NAMALWA (cell line): ENCODE measurements at regions not wholly inside any gene's neighbourhood (a gene's known extent, or its start where the extent isn't known, plus 50 kb on each side); places are given as distances from the start of the nearest gene placed in this dataset.
"Not testable (repeated sequence)": the region's sequence is repeated elsewhere in the genome, so short reads cannot be mapped to it uniquely, and the experiment has no call there.

Experiments used
- DNase-seq: peaks from one replicate; pipeline ENCODE4 v3.0.0-alpha.2; 2015; ENCODE audit warnings: low spot score

DNA sequence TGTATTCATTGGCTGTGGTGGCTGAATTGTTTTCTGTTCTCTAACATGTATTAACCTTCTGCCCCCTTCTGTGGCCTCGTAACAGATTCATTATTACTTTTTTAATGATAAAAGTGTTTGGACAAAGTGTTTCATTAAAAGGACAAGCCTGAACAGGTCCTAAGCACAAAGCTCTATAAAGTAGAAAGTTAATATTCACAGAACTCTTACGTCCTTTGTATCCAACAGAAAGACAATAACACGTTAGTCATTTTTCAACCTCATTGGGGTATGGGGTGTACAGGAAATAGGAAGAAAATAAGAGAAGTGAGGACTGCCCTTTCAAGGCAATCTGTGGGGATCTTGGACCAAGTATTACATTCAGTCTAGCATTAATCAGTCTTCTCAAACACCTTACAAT lies 105.5 kb upstream of the RGPD4 start:
- no peak for DNase-seq

GRCh38 chr2:107721586-107721985 lies 105.1 kb upstream of the RGPD4 start:
- DNase-seq, result no peak

GRCh38 chr2:107725824-107726223 lies 100.9 kb upstream of the RGPD4 start:
- not testable (repeated sequence) for DNase-seq

DNA sequence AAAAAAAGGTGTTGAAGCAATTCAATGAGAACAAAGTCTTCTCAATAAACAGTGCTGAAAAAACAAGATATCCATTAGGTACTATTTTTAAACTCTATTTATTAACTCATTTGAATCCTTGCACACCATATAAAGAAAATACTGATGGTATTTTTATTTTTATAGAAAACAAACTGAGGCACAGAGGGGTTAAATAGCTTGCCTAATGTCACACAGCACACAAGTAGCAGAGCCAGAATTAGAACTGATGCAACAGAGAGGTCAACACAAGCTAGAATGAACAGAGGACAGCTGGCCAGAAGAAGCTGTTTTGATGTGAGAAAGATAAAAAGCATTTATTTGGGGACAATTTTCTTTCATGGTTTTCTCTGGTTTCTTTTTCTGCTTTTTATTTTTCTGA lies 99.4 kb upstream of the RGPD4 start:
- DNase-seq, result no peak

DNA sequence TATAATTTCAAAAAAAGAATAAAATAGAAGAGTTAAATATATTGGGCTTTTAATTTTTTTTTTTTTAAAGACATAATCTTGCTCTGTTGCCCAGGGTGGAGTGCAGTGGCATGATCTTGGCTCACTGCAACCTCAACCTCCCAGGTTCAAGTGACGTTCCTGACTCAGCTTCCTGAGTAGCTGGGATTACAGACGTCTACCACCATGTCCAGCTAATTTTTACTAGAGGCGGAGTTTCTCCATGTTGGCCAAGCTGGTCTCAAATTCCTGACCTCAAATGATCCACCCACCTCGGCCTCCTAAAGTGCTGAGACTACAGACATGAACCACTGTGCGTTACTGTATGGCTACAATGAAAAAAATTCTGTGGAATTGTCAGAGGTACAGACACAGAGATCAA lies 98.1 kb upstream of the RGPD4 start:
- DNase-seq, result no peak

- DNase-seq, result no peak
Measured at GRCh38 chr2:107729440-107729839, 97.3 kb upstream of the RGPD4 start.

DNA sequence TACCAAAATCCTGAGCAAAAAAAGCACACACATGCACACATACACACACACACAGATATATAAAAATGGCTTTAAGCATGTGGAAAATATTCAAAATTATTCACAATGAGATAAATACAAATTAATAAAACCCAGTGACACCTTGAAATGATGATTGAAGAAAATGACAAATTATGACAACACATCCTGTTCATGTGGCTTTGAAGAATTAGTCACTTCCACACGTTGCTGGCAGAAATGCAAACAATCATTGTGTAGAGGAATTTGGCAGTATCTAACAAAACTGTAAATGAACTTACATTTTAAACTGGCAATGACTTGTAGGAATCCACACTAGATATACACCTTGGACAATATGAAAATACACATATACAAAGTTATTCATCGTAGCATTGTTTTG lies 95.8 kb upstream of the RGPD4 start:
- no peak for DNase-seq

GRCh38 chr2:107731435-107731834 lies 95.3 kb upstream of the RGPD4 start:
- DNase-seq, result no peak

- DNase-seq, result no peak
Measured at GRCh38 chr2:107735201-107735600, 91.5 kb upstream of the RGPD4 start.

- no peak for DNase-seq
Measured at GRCh38 chr2:107737756-107738155, 88.9 kb upstream of the RGPD4 start.

GRCh38 chr2:107738266-107738665 lies 88.4 kb upstream of the RGPD4 start:
- no peak for DNase-seq

- DNase-seq, result no peak
Measured at GRCh38 chr2:107740300-107740699, 86.4 kb upstream of the RGPD4 start.

- DNase-seq, result no peak
Measured at GRCh38 chr2:107742460-107743027, 84.1 kb upstream of the RGPD4 start.

GRCh38 chr2:107743274-107743673 lies 83.4 kb upstream of the RGPD4 start:
- DNase-seq, result no peak

- no peak for DNase-seq
Measured at GRCh38 chr2:107745100-107745499, 81.6 kb upstream of the RGPD4 start.

GRCh38 chr2:107746552-107747198 lies 80.0 kb upstream of the RGPD4 start:
- not testable (repeated sequence) for DNase-seq

GRCh38 chr2:107747199-107747963 lies 79.3 kb upstream of the RGPD4 start:
- DNase-seq, result not testable (repeated sequence)

- no peak for DNase-seq
Measured at GRCh38 chr2:107747964-107748583, 78.6 kb upstream of the RGPD4 start.

- no peak for DNase-seq
Measured at GRCh38 chr2:107751936-107752335, 74.8 kb upstream of the RGPD4 start.

DNA sequence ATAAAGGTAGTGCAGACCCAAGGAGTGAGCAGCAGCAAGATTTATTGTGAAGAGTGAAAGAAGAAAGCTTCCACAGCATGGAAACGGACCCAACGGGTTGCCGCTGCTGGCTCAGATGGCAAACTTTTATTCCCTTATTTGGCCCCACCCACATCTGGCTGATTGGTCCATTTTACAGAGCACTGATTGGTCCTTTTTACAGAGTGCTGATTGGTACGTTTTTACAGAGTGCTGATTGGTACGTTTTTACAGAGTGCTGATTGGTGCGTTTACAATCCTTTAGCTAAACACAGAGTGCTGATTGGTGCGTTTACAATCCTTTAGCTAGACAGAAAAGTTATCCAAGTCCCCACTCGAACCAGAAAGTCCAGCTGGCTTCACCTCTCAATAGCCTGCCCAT lies 72.9 kb upstream of the RGPD4 start:
- not testable (repeated sequence) for DNase-seq

GRCh38 chr2:107757223-107757622 lies 69.5 kb upstream of the RGPD4 start:
- DNase-seq, result no peak

GRCh38 chr2:107760620-107761364 lies 65.9 kb upstream of the RGPD4 start:
- no peak for DNase-seq
